ENCODE measurements at regions not wholly inside any gene's neighbourhood (a gene's known extent, or its start where the extent isn't known, plus 50 kb on each side); places are given as distances from the start of the nearest gene placed in this dataset.

DNA sequence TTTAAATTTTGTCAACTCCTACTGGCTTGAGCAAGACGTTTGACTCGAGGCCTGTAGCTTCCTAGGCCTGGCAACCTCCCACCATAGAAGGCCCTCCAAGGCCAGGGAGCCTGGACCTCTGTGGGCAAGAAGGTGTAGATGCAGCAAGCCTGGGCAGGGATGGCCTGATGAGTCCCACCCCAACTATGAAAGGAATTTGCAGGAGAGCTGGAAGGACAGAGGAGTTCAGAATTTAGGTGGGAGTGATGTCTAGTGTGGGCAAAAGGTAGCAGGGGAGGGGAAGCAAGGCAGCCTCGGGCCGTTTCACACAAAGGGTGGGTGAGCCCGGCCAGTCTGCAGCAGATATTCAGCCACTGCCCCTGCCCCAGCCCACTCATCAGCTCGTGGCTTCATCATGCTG, 245.2 kb downstream of the CDH26 start:
- H3K4me3 ChIP-seq (ENCODE audit: low read length): no peak overlapping the region
- no peak overlapping the region for H3K4me3 Mint-ChIP-seq
- TF ChIP-seq, protein P1, sequence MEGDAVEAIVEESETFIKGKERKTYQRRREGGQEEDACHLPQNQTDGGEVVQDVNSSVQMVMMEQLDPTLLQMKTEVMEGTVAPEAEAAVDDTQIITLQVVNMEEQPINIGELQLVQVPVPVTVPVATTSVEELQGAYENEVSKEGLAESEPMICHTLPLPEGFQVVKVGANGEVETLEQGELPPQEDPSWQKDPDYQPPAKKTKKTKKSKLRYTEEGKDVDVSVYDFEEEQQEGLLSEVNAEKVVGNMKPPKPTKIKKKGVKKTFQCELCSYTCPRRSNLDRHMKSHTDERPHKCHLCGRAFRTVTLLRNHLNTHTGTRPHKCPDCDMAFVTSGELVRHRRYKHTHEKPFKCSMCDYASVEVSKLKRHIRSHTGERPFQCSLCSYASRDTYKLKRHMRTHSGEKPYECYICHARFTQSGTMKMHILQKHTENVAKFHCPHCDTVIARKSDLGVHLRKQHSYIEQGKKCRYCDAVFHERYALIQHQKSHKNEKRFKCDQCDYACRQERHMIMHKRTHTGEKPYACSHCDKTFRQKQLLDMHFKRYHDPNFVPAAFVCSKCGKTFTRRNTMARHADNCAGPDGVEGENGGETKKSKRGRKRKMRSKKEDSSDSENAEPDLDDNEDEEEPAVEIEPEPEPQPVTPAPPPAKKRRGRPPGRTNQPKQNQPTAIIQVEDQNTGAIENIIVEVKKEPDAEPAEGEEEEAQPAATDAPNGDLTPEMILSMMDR (IDR thresholded peaks at IDR 0.05): no peak
- no peak for ATAC-seq (ENCODE audit: poor library complexity)
- POLR2A ChIA-PET: interaction anchor here (0.6 kb wide), 1 partner anchor 29 kb away, joined by 3 read pairs; no protein-coding TSS in a partner anchor
- H3K36me3 Mint-ChIP-seq (ENCODE audit: low read depth): peaks cover 4% of the 10 kb centered on the region
- H3K27ac ChIP-seq (ENCODE audit: low read depth in 1 of 2, low read length in 2 of 2): no peak overlapping the region
- DNase-seq: no peak
- H3K27ac Mint-ChIP-seq: no peak overlapping the region
- H3K9me3 Mint-ChIP-seq: peaks cover 6% of the 10 kb centered on the region
- peaks cover 0 to 12% of the 10 kb centered on the region in 2 experiments for H3K9me3 ChIP-seq (ENCODE audit: control insufficient read depth in 1 of 2, insufficient read depth in 1 of 2, low read length in 2 of 2)
- H3K4me1 ChIP-seq (ENCODE audit: insufficient read depth, low read length): no peaks in the 10 kb centered on the region
- no peaks in the 10 kb centered on the region for H3K27me3 ChIP-seq (ENCODE audit: control insufficient read depth in 1 of 2, insufficient read depth in 2 of 2, low read length in 2 of 2)
- H3K27me3 Mint-ChIP-seq: peaks cover 10% of the 10 kb centered on the region
- CTCF ChIA-PET: no interaction called here
- no peaks in the 10 kb centered on the region for H3K4me1 Mint-ChIP-seq (ENCODE audit: low read depth)
- no peaks in the 10 kb centered on the region for H3K36me3 ChIP-seq (ENCODE audit: insufficient read depth, low read length)
- intact Hi-C loops (cut with DNase I, micrococcal nuclease): loop anchor here in 1 of 2 experiments (10.0 kb wide), 1 partner anchor 161 kb away; no protein-coding TSS in a partner anchor

DNA sequence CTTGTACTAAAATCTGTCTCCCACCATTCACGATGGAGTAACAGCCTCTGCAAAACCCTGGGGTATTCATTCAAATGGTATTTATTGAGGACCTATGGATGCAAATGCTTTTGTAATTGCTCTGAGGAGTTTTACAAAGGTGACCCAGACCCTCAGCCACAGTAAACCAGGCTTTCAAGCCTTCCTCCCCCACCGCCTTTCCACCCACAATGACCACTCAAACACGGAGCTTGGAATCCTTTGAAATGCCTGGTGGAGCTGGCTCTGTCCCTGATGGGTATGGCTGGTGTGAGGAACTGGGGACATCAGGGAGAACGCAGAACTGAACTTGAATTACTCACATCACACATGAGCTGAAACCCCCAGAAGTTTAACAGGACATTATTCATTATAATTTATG, 246.4 kb downstream of the CDH26 start:
- H3K27ac Mint-ChIP-seq: no peak overlapping the region
- DNase-seq: no peak
- no peak overlapping the region for H3K27ac ChIP-seq (ENCODE audit: low read depth in 1 of 2, low read length in 2 of 2)
- H3K36me3 ChIP-seq (ENCODE audit: insufficient read depth, low read length): no peaks in the 10 kb centered on the region
- POLR2A ChIA-PET: no interaction called here
- H3K9me3 Mint-ChIP-seq: no peaks in the 10 kb centered on the region
- TF ChIP-seq, protein P1 (IDR thresholded peaks at IDR 0.05): no peak
- intact Hi-C loops (cut with DNase I, micrococcal nuclease): loop anchor here in 1 of 2 experiments (10.0 kb wide), 1 partner anchor 160 kb away; no protein-coding TSS in a partner anchor
- H3K4me1 ChIP-seq (ENCODE audit: insufficient read depth, low read length): no peaks in the 10 kb centered on the region
- H3K27me3 ChIP-seq (ENCODE audit: control insufficient read depth in 1 of 2, insufficient read depth in 2 of 2, low read length in 2 of 2): no peaks in the 10 kb centered on the region
- ATAC-seq (ENCODE audit: poor library complexity): no peak
- H3K27me3 Mint-ChIP-seq: no peaks in the 10 kb centered on the region
- no peaks in the 10 kb centered on the region for H3K4me1 Mint-ChIP-seq (ENCODE audit: low read depth)
- CTCF ChIA-PET: interaction anchor here (1.2 kb wide), 1 partner anchor 37 kb away, joined by 3 read pairs; no protein-coding TSS in a partner anchor
- peaks cover 0 to 11% of the 10 kb centered on the region in 2 experiments for H3K9me3 ChIP-seq (ENCODE audit: control insufficient read depth in 1 of 2, insufficient read depth in 1 of 2, low read length in 2 of 2)
- no peak overlapping the region for H3K4me3 ChIP-seq (ENCODE audit: low read length)
- no peak overlapping the region for H3K4me3 Mint-ChIP-seq
- no peaks in the 10 kb centered on the region for H3K36me3 Mint-ChIP-seq (ENCODE audit: low read depth)

DNA sequence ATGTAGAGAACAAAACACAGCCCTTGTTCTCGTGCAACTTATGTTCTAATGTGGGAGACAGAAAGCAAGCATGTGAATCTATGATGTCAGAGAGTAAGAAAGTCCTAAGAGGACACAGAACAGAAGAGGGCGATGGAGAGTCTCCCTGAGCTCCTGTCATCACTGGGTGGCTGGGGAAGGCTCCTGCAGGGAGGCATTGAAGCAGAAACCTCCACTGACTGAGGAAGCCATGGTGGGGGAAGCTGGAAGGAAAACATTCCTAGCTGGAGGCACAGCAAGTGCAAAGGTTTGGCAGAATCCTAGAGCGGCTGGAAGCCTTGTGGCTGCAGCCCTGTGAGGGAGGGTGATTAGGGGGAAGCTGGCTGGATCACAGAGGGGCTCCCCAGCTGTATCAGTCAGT, 248.0 kb downstream of the CDH26 start:
- no peaks in the 10 kb centered on the region for H3K27me3 ChIP-seq (ENCODE audit: control insufficient read depth in 1 of 2, insufficient read depth in 2 of 2, low read length in 2 of 2)
- ChIA-PET CTCF (interaction anchor here (0.9 kb wide), 1 partner anchor 149 kb away, joined by 5 read pairs; no protein-coding TSS in a partner anchor), POLR2A (interaction anchor here (0.7 kb wide), 1 partner anchor 272 kb away, joined by 3 read pairs; no protein-coding TSS in a partner anchor)
- TF ChIP-seq, protein P1 (IDR thresholded peaks at IDR 0.05): no peak
- no peak overlapping the region for H3K27ac ChIP-seq (ENCODE audit: low read depth in 1 of 2, low read length in 2 of 2)
- no peaks in the 10 kb centered on the region for H3K9me3 Mint-ChIP-seq
- intact Hi-C loops (cut with DNase I, micrococcal nuclease): loop anchor here in 1 of 2 experiments (10.0 kb wide), 1 partner anchor 159 kb away; no protein-coding TSS in a partner anchor
- peak in 1 of 14 experiments; percentile 8 for DNase-seq
- H3K4me1 Mint-ChIP-seq (ENCODE audit: low read depth): peaks cover 4% of the 10 kb centered on the region
- H3K4me3 ChIP-seq (ENCODE audit: low read length): no peak overlapping the region
- no peaks in the 10 kb centered on the region for H3K9me3 ChIP-seq (ENCODE audit: control insufficient read depth in 1 of 2, insufficient read depth in 1 of 2, low read length in 2 of 2)
- no peak for ATAC-seq (ENCODE audit: poor library complexity)
- peaks cover 4% of the 10 kb centered on the region for H3K4me1 ChIP-seq (ENCODE audit: insufficient read depth, low read length)
- no peaks in the 10 kb centered on the region for H3K36me3 ChIP-seq (ENCODE audit: insufficient read depth, low read length)
- no peak overlapping the region for H3K4me3 Mint-ChIP-seq
- H3K27me3 Mint-ChIP-seq: no peaks in the 10 kb centered on the region
- H3K36me3 Mint-ChIP-seq (ENCODE audit: low read depth): no peaks in the 10 kb centered on the region
- H3K27ac Mint-ChIP-seq: no peak overlapping the region

Data from CD4-positive, alpha-beta T cell (primary cell).